Muscle layer of colon (tissue), 2 donors: ENCODE measurements at regions not wholly inside any gene's neighbourhood (a gene's known extent, or its start where the extent isn't known, plus 50 kb on each side); places are given as distances from the start of the nearest gene placed in this dataset.
"Not testable (repeated sequence)": the region's sequence is repeated elsewhere in the genome, so short reads cannot be mapped to it uniquely, and the experiment has no call there.

ENCODE experiments used
- H3K27ac ChIP-seq: one replicate; pipeline ENCODE4 v1.7.0; 2013; ENCODE audit warnings: low read depth, mild to moderate bottlenecking, low read length, moderate library complexity
- H3K27me3 ChIP-seq, 2 donors: one replicate each; pipeline ENCODE4 v1.7.0; 2013; ENCODE audit warnings: low read length in 2 of 2, mild to moderate bottlenecking in 2 of 2; ENCODE audit not compliant: insufficient read depth in 2 of 2, control insufficient read depth in 1 of 2
- H3K36me3 ChIP-seq: one replicate; pipeline ENCODE4 v1.7.0; 2013; ENCODE audit warnings: mild to moderate bottlenecking, low read length; ENCODE audit not compliant: insufficient read depth
- H3K4me1 ChIP-seq: one replicate; pipeline ENCODE4 v1.7.0; 2013; ENCODE audit warnings: mild to moderate bottlenecking, low read length; ENCODE audit not compliant: insufficient read depth
- H3K4me3 ChIP-seq, 2 donors: one replicate each; pipeline ENCODE4 v1.7.0; 2013; ENCODE audit warnings: low read length in 2 of 2, low read depth in 1 of 2, mild to moderate bottlenecking in 1 of 2, moderate library complexity in 1 of 2
- H3K9ac ChIP-seq: one replicate; pipeline ENCODE4 v1.7.0; 2013; ENCODE audit warnings: low read length
- H3K9me3 ChIP-seq: one replicate; pipeline ENCODE4 v1.7.0; 2013; ENCODE audit warnings: mild to moderate bottlenecking, low read length
- donor health status: abdominal sarcoma.
- donor health status: Adenocarcinoma of cecum.

DNA sequence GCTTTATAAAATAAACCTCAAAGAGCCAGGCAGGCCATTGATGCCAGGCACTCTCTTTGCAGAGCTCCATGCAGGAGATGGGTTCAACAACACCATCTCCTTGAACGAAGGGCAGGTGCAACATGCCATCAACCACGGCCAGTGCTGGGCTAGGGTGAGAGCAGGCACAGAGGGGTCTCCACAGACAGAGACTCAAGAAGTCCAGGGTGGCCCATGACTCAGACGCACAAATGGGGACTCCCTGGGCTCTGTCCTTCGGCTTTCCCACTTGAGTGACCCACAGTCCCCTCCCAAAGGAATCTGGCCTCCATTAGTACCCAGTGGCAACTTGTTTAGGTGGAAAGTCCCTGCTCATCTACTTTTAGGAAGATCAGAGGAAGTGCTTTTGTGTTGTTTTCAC lies 124.4 kb upstream of the PZP start:
- H3K4me1 ChIP-seq, result no peaks in the 10 kb centered on the region
- H3K27ac ChIP-seq, result no peak overlapping the region
- no peaks in the 10 kb centered on the region for H3K9me3 ChIP-seq
- H3K27me3 ChIP-seq, result no peaks in the 10 kb centered on the region
- H3K4me3 ChIP-seq, result no peak overlapping the region
- H3K36me3 ChIP-seq, result no peaks in the 10 kb centered on the region
- no peak overlapping the region for H3K9ac ChIP-seq

DNA sequence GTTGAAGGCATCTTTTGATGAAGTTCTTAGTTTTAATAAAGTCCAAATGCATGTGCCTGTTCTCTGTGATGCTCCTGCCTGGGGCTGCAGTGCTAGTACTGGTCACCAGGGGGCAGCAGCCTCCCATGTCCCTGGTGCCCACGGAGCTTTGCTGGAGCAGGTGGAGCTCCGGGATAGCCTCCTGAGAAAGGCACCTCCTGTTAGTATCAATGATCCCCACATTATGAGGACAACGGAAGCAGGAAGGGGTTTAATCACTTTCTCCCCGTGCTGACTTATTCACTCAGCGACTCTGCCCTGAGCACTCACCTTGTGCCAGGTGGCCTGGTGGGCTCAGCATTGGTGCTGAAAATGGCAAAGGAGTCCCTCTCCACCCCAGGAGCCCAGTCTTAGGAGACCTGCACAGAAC lies 123.0 kb upstream of the PZP start:
- H3K9me3 ChIP-seq, result no peaks in the 10 kb centered on the region
- H3K27ac ChIP-seq, result no peak overlapping the region
- no peaks in the 10 kb centered on the region for H3K27me3 ChIP-seq
- no peak overlapping the region for H3K4me3 ChIP-seq
- no peaks in the 10 kb centered on the region for H3K4me1 ChIP-seq
- no peak overlapping the region for H3K9ac ChIP-seq
- H3K36me3 ChIP-seq, result no peaks in the 10 kb centered on the region

DNA sequence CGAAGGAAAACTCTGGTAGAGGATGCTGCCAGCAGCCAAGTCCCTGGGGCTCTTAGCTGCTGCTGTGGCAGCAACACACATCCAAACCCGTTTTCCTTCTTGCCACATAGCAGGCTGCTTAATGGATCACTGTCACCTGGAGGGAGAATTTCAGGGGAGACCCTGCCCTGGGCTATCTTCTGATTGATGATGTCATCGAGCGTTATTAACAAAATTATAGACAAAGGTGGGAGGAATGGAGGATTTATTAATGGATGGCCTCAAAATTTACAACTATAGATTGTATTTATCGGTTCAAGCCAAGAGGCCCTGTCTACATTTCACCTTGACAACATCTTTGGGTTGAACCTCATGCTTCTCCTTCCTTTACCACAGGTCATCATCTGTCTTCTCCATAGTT lies 120.8 kb upstream of the PZP start:
- Histone ChIP-seq H3K4me3 (no peak overlapping the region), H3K9me3 (no peaks in the 10 kb centered on the region), H3K36me3 (no peaks in the 10 kb centered on the region), H3K27ac (no peak overlapping the region), H3K27me3 (no peaks in the 10 kb centered on the region), H3K9ac (no peak overlapping the region), H3K4me1 (no peaks in the 10 kb centered on the region)

DNA sequence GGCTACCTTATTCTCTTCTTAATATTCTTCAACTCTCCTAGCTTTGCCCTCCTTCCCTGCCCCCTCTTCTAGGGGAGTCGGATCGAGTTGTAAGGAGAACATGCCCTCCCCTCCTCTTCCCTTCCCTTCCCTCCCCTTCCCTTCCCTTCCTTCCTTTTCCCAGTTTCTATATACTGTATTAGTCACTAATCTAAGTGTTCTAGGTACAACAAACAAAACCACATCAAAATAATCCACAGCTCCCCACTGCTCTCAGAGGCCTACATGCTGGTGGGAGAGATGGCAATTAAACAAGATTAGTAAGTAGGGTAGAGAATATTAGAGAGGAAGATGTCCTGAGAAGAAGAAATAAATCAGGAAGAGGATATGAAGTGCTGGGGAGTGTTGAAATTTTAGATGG lies 119.9 kb upstream of the PZP start:
- H3K4me3 ChIP-seq, result no peak overlapping the region
- H3K9ac ChIP-seq, result no peak overlapping the region
- H3K4me1 ChIP-seq, result no peaks in the 10 kb centered on the region
- H3K27me3 ChIP-seq, result no peaks in the 10 kb centered on the region
- H3K9me3 ChIP-seq, result no peaks in the 10 kb centered on the region
- H3K36me3 ChIP-seq, result no peaks in the 10 kb centered on the region
- H3K27ac ChIP-seq, result no peak overlapping the region

DNA sequence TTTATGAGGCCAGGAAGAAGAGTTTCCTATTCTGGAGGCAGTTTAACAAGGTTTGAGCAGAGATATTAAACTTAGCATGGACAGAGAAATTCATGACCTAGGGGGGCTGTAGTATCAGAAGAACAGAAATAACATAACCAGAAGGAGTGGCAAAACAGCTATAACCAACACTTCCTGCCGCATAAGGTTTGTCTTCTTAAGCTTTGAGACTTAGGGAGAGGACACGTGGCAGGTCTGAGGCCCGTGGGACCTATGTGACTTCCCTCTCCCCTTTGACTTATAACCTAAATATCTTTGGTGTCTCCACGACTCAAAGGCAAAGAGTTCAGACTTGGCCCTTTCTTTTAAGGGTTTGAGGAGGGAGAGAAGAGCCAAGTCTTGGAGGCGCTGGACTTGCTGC lies 119.1 kb upstream of the PZP start:
- Histone ChIP-seq H3K4me1 (no peaks in the 10 kb centered on the region), H3K36me3 (no peaks in the 10 kb centered on the region), H3K27ac (no peak overlapping the region), H3K9ac (no peak overlapping the region), H3K4me3 (no peak overlapping the region), H3K9me3 (no peaks in the 10 kb centered on the region), H3K27me3 (no peaks in the 10 kb centered on the region)

DNA sequence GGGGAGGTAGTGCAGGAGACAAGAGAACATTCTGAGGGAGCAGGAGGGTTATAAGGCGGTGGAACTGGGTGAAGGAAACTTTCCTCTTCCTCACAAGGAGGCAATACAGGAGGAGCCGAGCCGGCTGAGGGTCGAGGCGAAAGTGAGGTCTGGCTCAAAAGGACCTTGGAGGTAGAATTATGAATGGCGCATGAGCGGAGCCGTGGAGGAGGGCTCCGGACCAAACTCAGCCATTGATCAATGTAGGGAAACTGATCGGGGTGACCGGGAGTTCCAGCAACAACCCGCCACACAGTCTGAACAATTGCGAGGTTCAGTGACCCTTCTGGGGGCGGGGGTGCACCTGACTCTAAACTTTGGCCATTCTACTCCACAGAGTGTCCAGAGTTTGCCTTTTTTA lies 118.7 kb upstream of the PZP start:
- not testable (repeated sequence) for H3K4me1 ChIP-seq, H3K9me3 ChIP-seq, H3K36me3 ChIP-seq, H3K4me3 ChIP-seq, H3K27me3 ChIP-seq, H3K27ac ChIP-seq, H3K9ac ChIP-seq

DNA sequence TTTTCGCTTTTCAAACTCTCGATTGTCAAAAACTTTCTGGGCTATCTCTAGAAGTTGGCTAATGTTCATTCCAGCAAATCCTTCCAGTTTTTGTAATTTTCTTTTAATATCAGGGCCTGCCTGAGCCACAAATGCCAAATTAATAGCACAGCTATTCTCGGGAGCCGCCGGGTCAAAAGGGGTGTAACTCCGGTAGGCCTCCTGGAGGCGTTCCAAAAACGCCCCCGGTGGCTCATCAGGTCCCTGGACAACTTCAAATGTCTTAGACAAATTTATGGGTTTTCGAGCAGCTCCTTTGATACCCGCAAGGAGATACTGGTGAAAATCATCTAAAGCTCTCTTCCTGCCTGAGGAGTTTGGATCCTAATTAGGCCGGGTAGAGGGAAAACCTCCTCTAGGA lies 117.9 kb upstream of the PZP start:
- Histone ChIP-seq H3K27ac (no peak overlapping the region), H3K36me3 (no peaks in the 10 kb centered on the region), H3K9me3 (no peaks in the 10 kb centered on the region), H3K4me1 (no peaks in the 10 kb centered on the region), H3K27me3 (no peaks in the 10 kb centered on the region), H3K4me3 (no peak overlapping the region), H3K9ac (no peak overlapping the region)

DNA sequence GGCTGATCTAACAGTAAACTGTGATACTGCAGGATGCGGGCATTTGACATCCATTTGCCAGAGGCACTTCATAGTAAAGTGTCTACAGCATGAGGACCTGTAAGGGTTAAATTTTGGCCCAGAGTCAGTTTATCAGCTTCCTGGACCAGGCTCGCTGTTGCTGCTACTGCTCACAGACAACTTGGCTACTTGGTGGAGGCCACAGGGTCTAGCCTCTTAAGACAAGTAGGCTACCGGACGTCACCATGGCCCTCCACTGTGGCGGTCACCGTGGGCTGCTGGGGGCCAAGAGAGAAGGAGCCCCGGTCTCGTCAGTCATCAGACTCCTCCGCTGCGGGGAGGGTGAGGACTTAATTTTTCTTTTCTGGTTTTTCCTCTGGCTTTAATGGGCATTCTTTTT lies 117.3 kb upstream of the PZP start:
- no peaks in the 10 kb centered on the region for H3K4me1 ChIP-seq
- no peaks in the 10 kb centered on the region for H3K9me3 ChIP-seq
- H3K27me3 ChIP-seq, result no peaks in the 10 kb centered on the region
- H3K36me3 ChIP-seq, result no peaks in the 10 kb centered on the region
- no peak overlapping the region for H3K27ac ChIP-seq
- no peak overlapping the region for H3K4me3 ChIP-seq
- H3K9ac ChIP-seq, result no peak overlapping the region

DNA sequence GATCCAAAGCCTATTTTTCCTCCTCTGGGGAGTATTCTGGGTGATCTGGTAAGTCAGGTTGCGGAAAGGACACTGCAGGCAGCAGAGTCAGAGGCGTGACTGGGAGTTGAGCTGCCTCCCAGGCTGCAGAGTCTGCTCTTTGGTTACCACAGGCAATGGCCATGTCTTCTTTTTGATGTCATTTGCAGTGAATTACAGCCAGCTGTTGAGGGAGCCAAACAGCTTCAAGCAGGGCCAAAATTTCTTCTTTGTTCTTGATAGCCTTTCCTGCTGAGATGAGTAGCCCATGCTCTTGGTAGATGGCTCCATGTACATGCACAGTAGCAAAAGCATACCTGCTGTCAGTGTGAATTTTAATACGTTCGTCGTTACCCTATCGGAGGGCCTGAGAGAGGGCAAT lies 116.6 kb upstream of the PZP start:
- Histone ChIP-seq H3K36me3 (no peaks in the 10 kb centered on the region), H3K4me3 (no peak overlapping the region), H3K9ac (no peak overlapping the region), H3K27me3 (no peaks in the 10 kb centered on the region), H3K9me3 (no peaks in the 10 kb centered on the region), H3K27ac (no peak overlapping the region), H3K4me1 (no peaks in the 10 kb centered on the region)

DNA sequence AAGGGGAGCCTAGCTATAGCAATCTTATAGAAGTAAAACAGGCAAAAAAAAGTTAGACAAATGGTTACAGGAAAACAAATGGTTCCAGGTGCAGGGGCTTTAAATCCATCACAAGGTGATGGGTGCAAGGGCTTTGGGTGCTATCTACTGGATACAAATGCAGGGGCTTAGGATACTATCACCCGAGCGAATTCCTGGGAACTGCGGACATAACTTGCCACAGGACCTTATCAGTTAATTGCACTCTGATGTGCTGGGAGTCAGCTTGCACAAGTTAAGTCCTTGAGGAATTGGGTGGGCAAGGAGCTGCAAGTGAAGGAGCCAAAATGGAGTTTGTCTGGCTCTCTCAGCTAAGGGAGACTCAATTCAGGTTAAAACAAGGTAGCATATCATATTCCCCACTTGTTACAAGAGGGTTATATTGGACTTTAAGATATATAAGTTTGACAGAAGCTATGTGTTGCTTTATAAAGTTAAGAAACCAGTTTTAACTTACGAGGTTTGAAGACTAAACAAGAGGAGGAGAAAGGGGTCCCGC lies 115.0 kb upstream of the PZP start:
- no peaks in the 10 kb centered on the region for H3K27me3 ChIP-seq
- H3K9me3 ChIP-seq, result no peaks in the 10 kb centered on the region
- H3K36me3 ChIP-seq, result no peaks in the 10 kb centered on the region
- H3K4me1 ChIP-seq, result no peaks in the 10 kb centered on the region
- no peak overlapping the region for H3K9ac ChIP-seq
- H3K27ac ChIP-seq, result no peak overlapping the region
- no peak overlapping the region for H3K4me3 ChIP-seq

DNA sequence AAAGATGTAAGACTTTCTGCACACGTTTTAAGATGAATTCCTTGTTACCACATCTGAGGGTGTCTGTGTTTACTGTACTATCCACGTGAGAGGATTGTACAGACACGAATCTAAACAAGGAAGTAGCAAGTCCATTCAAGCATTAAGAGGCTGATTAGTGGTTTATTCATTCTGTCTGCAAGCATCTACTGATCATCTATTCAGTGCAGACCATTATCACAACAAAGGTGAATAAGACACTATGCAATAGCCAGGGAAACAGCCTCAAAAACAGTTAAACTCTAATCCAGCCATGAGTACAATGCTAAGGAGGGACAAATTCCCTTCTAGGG lies 111.6 kb upstream of the PZP start:
- Histone ChIP-seq H3K4me1 (no peaks in the 10 kb centered on the region), H3K27ac (no peak overlapping the region), H3K4me3 (no peak overlapping the region), H3K9me3 (no peaks in the 10 kb centered on the region), H3K36me3 (no peaks in the 10 kb centered on the region), H3K27me3 (no peaks in the 10 kb centered on the region), H3K9ac (no peak overlapping the region)

DNA sequence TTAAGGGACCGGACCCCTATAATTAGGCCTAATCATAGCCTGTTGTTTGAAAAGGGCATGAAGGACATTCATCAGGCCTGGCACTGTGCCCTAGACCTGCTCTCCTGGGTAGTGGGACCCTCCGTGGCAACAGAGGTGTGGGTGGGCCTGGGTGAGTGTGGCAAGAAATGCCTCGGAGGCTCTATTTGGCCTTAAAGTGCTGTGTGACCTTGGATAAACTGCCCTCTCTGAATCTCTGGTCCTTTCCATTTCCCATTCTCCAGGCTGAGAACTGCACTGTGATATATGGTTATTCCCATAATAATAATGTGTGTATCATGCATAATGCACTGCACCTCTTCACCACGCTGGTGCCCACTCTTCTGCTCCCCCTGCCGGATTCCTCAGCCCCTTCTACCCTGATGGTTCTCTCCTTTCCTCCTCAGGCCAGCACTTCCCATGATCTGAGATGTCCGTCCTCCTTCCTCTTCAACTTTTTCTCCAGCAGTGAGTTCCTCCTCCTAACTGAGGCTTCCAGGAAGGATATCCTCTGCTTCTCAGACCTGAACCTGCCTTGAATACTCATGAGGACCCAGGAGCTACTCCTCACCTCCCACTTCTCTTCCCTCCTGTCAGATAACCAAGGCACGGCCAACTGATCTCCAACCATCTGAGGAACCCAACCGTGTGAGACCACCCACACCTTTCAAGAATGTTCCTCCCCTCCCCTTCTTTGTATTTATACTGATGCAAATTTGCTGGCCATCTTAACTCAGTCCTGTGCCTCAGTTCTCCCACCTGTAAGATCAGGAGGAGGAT lies 111.0 kb upstream of the PZP start:
- H3K9ac ChIP-seq, result no peak overlapping the region
- no peaks in the 10 kb centered on the region for H3K4me1 ChIP-seq
- H3K36me3 ChIP-seq, result no peaks in the 10 kb centered on the region
- no peaks in the 10 kb centered on the region for H3K9me3 ChIP-seq
- H3K27me3 ChIP-seq, result no peaks in the 10 kb centered on the region
- H3K27ac ChIP-seq, result no peak overlapping the region
- H3K4me3 ChIP-seq, result no peak overlapping the region
